HEK293 (cell line): ENCODE measurements at regions not wholly inside any gene's neighbourhood (a gene's known extent, or its start where the extent isn't known, plus 50 kb on each side); places are given as distances from the start of the nearest gene placed in this dataset.

Experiments
- CTCF ChIA-PET: fragments of 350-600 bp; formaldehyde crosslinking; extraction: SDS; loops from one replicate; lab custom pipeline; 2021; ENCODE audit warnings: antibody characterized with exemption; lab: Yijun Ruan, JAX
- POLR2A ChIA-PET: fragments of 300-600 bp; formaldehyde crosslinking; extraction: SDS; loops from one replicate; lab custom pipeline; 2020; ENCODE audit warnings: antibody characterized with exemption, inconsistent platforms; lab: Yijun Ruan, JAX
- H3K27ac ChIP-seq: fragments of 200-500 bp; sonication (Bioruptor generic); 2 replicates; pipeline ENCODE4 v1.5.1; 2014; ENCODE audit warnings: low read depth, low read length, control low read depth, inconsistent platforms; ENCODE audit errors: extremely low read depth
- H3K36me3 ChIP-seq, 2 experiments: fragments of 200-500 bp in 1 of 2; sonication (Bioruptor generic) in 1 of 2; 1 replicate in 1 of 2; 2 replicates in 1 of 2; pipeline ENCODE4 v1.5.1; 2014 to 2017; ENCODE audit warnings: inconsistent platforms in 2 of 2, low read length in 2 of 2; ENCODE audit not compliant: control insufficient read depth in 2 of 2, insufficient read depth in 1 of 2
- H3K4me1 ChIP-seq: fragments of 200-500 bp; sonication (Bioruptor generic); 2 replicates; pipeline ENCODE4 v1.5.1; 2014; ENCODE audit warnings: mild to moderate bottlenecking, low read length, inconsistent platforms; ENCODE audit not compliant: control insufficient read depth, insufficient read depth
- H3K4me3 ChIP-seq: 2 replicates; pipeline ENCODE4 v1.5.1; 2011; ENCODE audit warnings: low read depth, mild to moderate bottlenecking, control low read depth, low read length, moderate library complexity
- H3K9me3 ChIP-seq: fragments of 200-500 bp; sonication (Bioruptor generic); 2 replicates; pipeline ENCODE4 v1.5.1; 2014; ENCODE audit warnings: low read depth, low read length, inconsistent platforms; ENCODE audit not compliant: control insufficient read depth, insufficient read depth
- EGR2 ChIP-seq: fragments of 450-650 bp; formaldehyde crosslinking; IDR thresholded peaks from 2 replicates; pipeline ENCODE4 v1.5.1; 2016; ENCODE audit warnings: low read depth, missing biosample characterization, missing genetic modification characterization
- PRDM1 ChIP-seq: fragments of 450-650 bp; formaldehyde crosslinking; IDR thresholded peaks from 2 replicates; pipeline ENCODE4; 2016; ENCODE audit warnings: missing biosample characterization, missing genetic modification characterization
- SCRT2 ChIP-seq: fragments of 450-650 bp; formaldehyde crosslinking; IDR thresholded peaks from 2 replicates; pipeline ENCODE4 v1.5.1; 2016; ENCODE audit warnings: missing biosample characterization, missing genetic modification characterization
- ZNF121 ChIP-seq: fragments of 450-650 bp; formaldehyde crosslinking; IDR thresholded peaks from 2 replicates; pipeline ENCODE4 v1.5.1; 2016; ENCODE audit warnings: missing biosample characterization, missing genetic modification characterization
- ZNF202 ChIP-seq: fragments of 450-650 bp; formaldehyde crosslinking; IDR thresholded peaks from 2 replicates; pipeline ENCODE4 v1.5.1; 2016; ENCODE audit warnings: missing biosample characterization, missing genetic modification characterization, borderline replicate concordance
- ZNF239 ChIP-seq: fragments of 450-650 bp; formaldehyde crosslinking; IDR thresholded peaks from 2 replicates; pipeline ENCODE4 v1.5.1; 2016; ENCODE audit warnings: missing biosample characterization, missing genetic modification characterization
- ZNF24 ChIP-seq: fragments of 450-650 bp; formaldehyde crosslinking; IDR thresholded peaks from 2 replicates; pipeline ENCODE4 v1.5.1; 2016; ENCODE audit warnings: missing biosample characterization, missing genetic modification characterization
- ZNF274 ChIP-seq, 2 experiments: fragments of 200-500 bp in 1 of 2; fragments of 450-650 bp in 1 of 2; sonication (Bioruptor generic) in 1 of 2; formaldehyde crosslinking in 1 of 2; IDR thresholded peaks; 2 replicates each; pipeline versions ENCODE4 v1.5.1 to v1.6.1; 2014 to 2016; ENCODE audit warnings: borderline replicate concordance in 1 of 2, inconsistent platforms in 1 of 2, low read length in 1 of 2, missing biosample characterization in 1 of 2, missing genetic modification characterization in 1 of 2
- ZNF626 ChIP-seq: fragments of 450-650 bp; sonication (Bioruptor Pico); formaldehyde crosslinking; IDR thresholded peaks from 2 replicates; pipeline ENCODE4 v1.5.1; 2018; ENCODE audit warnings: missing biosample characterization, missing genetic modification characterization, inconsistent platforms
- ZNF791 ChIP-seq: fragments of 450-650 bp; formaldehyde crosslinking; IDR thresholded peaks from 2 replicates; pipeline ENCODE4 v1.5.1; 2016; ENCODE audit warnings: missing biosample characterization, missing genetic modification characterization
- TF ChIP-seq, protein P1 (sequence below): fragments of 450-650 bp; formaldehyde crosslinking; IDR thresholded peaks from 2 replicates; pipeline ENCODE4 v1.5.1; 2016; ENCODE audit warnings: missing biosample characterization, missing genetic modification characterization, borderline replicate concordance
- TF ChIP-seq, protein P2 (sequence below): fragments of 450-650 bp; formaldehyde crosslinking; IDR thresholded peaks from 2 replicates; pipeline ENCODE4 v1.5.1; 2017; ENCODE audit warnings: missing biosample characterization, missing genetic modification characterization
- TF ChIP-seq, protein P3 (sequence below): fragments of 450-650 bp; formaldehyde crosslinking; conservative IDR thresholded peaks from 2 replicates; pipeline ENCODE4 v1.5.1; 2016; ENCODE audit warnings: low read depth, missing biosample characterization, missing genetic modification characterization
- TF ChIP-seq, protein P4 (sequence below): fragments of 450-650 bp; formaldehyde crosslinking; IDR thresholded peaks from 2 replicates; pipeline ENCODE4 v1.5.1; 2016; ENCODE audit warnings: missing biosample characterization, missing genetic modification characterization

DNA sequence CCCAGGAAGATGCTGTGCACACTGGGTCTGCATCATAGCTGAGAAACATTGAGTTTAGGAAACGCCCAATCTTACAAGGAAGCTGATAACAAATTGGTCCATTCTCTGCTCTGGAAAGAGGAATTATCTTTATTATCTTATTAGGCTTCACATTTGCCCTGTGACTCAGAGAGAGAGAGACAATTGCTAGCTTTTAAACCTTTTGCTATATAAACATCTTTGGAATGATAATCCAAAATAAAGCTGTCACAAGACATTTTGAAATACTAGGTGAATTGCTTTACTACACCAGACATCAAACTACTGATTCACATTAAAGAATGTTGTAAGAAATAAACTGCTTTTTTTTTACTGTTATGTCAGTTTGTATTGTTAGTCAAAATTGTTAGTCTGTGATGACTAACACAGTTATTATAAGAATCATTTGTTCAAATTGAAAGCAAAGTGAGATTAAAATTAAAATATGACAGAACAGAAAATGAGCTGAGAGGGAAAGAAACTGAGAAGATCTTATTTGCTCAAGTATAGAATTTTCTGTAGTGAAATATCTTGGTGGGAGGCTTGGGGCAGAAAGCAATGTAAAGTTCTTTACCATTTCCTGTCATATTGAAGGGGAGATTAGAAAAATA, 765.4 kb upstream of the PCDH10 start (continued):
- TF ChIP-seq, protein P1, sequence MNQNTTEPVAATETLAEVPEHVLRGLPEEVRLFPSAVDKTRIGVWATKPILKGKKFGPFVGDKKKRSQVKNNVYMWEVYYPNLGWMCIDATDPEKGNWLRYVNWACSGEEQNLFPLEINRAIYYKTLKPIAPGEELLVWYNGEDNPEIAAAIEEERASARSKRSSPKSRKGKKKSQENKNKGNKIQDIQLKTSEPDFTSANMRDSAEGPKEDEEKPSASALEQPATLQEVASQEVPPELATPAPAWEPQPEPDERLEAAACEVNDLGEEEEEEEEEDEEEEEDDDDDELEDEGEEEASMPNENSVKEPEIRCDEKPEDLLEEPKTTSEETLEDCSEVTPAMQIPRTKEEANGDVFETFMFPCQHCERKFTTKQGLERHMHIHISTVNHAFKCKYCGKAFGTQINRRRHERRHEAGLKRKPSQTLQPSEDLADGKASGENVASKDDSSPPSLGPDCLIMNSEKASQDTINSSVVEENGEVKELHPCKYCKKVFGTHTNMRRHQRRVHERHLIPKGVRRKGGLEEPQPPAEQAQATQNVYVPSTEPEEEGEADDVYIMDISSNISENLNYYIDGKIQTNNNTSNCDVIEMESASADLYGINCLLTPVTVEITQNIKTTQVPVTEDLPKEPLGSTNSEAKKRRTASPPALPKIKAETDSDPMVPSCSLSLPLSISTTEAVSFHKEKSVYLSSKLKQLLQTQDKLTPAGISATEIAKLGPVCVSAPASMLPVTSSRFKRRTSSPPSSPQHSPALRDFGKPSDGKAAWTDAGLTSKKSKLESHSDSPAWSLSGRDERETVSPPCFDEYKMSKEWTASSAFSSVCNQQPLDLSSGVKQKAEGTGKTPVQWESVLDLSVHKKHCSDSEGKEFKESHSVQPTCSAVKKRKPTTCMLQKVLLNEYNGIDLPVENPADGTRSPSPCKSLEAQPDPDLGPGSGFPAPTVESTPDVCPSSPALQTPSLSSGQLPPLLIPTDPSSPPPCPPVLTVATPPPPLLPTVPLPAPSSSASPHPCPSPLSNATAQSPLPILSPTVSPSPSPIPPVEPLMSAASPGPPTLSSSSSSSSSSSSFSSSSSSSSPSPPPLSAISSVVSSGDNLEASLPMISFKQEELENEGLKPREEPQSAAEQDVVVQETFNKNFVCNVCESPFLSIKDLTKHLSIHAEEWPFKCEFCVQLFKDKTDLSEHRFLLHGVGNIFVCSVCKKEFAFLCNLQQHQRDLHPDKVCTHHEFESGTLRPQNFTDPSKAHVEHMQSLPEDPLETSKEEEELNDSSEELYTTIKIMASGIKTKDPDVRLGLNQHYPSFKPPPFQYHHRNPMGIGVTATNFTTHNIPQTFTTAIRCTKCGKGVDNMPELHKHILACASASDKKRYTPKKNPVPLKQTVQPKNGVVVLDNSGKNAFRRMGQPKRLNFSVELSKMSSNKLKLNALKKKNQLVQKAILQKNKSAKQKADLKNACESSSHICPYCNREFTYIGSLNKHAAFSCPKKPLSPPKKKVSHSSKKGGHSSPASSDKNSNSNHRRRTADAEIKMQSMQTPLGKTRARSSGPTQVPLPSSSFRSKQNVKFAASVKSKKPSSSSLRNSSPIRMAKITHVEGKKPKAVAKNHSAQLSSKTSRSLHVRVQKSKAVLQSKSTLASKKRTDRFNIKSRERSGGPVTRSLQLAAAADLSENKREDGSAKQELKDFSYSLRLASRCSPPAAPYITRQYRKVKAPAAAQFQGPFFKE, result no peak
- TF ChIP-seq ZNF274 (IDR thresholded peaks at IDR 0.05; ENCODE audit: low read length) (no peak), ZNF274 (tag by site-specific recombination; IDR thresholded peaks at IDR 0.05; ENCODE audit: borderline replicate concordance) (no peak), ZNF791 (no peak), EGR2 (tag by site-specific recombination) (no peak), ZNF24 (no peak), ZNF239 (tag by site-specific recombination) (no peak)
- TF ChIP-seq, protein P2, sequence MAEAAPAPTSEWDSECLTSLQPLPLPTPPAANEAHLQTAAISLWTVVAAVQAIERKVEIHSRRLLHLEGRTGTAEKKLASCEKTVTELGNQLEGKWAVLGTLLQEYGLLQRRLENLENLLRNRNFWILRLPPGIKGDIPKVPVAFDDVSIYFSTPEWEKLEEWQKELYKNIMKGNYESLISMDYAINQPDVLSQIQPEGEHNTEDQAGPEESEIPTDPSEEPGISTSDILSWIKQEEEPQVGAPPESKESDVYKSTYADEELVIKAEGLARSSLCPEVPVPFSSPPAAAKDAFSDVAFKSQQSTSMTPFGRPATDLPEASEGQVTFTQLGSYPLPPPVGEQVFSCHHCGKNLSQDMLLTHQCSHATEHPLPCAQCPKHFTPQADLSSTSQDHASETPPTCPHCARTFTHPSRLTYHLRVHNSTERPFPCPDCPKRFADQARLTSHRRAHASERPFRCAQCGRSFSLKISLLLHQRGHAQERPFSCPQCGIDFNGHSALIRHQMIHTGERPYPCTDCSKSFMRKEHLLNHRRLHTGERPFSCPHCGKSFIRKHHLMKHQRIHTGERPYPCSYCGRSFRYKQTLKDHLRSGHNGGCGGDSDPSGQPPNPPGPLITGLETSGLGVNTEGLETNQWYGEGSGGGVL (tag by site-specific recombination), result no peak
- TF ChIP-seq, protein P3, sequence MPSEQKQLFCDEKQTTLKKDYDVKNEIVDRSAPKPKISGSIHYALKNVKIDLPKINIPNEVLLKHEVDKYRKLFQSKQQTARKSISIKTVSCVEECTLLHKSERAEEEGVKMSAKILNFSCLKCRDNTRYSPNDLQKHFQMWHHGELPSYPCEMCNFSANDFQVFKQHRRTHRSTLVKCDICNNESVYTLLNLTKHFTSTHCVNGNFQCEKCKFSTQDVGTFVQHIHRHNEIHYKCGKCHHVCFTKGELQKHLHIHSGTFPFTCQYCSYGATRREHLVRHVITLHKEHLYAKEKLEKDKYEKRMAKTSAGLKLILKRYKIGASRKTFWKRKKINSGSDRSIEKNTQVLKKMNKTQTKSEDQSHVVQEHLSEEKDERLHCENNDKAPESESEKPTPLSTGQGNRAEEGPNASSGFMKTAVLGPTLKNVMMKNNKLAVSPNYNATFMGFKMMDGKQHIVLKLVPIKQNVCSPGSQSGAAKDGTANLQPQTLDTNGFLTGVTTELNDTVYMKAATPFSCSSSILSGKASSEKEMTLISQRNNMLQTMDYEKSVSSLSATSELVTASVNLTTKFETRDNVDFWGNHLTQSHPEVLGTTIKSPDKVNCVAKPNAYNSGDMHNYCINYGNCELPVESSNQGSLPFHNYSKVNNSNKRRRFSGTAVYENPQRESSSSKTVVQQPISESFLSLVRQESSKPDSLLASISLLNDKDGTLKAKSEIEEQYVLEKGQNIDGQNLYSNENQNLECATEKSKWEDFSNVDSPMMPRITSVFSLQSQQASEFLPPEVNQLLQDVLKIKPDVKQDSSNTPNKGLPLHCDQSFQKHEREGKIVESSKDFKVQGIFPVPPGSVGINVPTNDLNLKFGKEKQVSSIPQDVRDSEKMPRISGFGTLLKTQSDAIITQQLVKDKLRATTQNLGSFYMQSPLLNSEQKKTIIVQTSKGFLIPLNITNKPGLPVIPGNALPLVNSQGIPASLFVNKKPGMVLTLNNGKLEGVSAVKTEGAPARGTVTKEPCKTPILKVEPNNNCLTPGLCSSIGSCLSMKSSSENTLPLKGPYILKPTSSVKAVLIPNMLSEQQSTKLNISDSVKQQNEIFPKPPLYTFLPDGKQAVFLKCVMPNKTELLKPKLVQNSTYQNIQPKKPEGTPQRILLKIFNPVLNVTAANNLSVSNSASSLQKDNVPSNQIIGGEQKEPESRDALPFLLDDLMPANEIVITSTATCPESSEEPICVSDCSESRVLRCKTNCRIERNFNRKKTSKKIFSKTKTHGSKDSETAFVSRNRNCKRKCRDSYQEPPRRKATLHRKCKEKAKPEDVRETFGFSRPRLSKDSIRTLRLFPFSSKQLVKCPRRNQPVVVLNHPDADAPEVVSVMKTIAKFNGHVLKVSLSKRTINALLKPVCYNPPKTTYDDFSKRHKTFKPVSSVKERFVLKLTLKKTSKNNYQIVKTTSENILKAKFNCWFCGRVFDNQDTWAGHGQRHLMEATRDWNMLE (tag by site-specific recombination), result no peak

DNA sequence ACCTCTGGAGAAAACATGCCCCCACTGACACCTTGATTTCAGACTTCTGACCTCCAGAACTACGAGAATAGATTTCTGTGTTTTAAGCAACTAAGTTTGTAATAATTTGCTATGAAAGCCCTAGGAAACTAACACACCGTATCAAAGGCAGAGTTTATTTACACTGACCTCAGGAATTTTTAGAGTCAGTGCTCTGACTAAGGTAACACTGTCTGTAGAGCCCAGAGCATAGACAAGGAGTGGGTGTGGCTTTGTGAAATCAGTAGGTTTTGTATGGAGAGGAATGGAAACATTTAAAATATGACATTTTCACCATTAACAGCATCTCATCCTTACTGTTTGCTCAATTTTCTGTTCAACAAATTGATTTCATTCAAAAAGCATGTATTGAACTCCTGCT, 764.4 kb upstream of the PCDH10 start:
- H3K36me3 ChIP-seq, result no peaks in the 10 kb centered on the region
- H3K27ac ChIP-seq, result no peak overlapping the region
- TF ChIP-seq ZNF626 (tag by site-specific recombination) (no peak), ZNF202 (tag by site-specific recombination) (no peak), SCRT2 (tag by site-specific recombination) (no peak), ZNF121 (tag by site-specific recombination) (no peak), PRDM1 (no peak)
- TF ChIP-seq, protein P4, sequence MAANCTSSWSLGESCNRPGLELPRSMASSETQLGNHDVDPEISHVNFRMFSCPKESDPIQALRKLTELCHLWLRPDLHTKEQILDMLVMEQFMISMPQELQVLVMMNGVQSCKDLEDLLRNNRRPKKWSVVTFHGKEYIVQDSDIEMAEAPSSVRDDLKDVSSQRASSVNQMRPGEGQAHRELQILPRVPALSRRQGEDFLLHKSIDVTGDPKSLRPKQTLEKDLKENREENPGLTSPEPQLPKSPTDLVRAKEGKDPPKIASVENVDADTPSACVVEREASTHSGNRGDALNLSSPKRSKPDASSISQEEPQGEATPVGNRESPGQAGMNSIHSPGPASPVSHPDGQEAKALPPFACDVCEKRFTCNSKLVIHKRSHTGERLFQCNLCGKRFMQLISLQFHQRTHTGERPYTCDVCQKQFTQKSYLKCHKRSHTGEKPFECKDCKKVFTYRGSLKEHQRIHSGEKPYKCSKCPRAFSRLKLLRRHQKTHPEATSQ, result no peak
- TF ChIP-seq, all 188 proteins: peak for 0
- no peaks in the 10 kb centered on the region for H3K9me3 ChIP-seq
- ChIA-PET CTCF (no interaction called here), POLR2A (no interaction called here)
- no peak overlapping the region for H3K4me3 ChIP-seq
- no peaks in the 10 kb centered on the region for H3K4me1 ChIP-seq
